ENCODE measurements at regions not wholly inside any gene's neighbourhood (a gene's known extent, or its start where the extent isn't known, plus 50 kb on each side); places are given as distances from the start of the nearest gene placed in this dataset.
"Not testable (repeated sequence)": the region's sequence is repeated elsewhere in the genome, so short reads cannot be mapped to it uniquely, and the experiment has no call there.

GRCh38 chr14:105641951-105642350 lies 115.6 kb downstream of the TMEM121 start:
- H4K20me1 ChIP-seq (replicated peaks; ENCODE audit: control insufficient read depth, extremely low read depth, insufficient read depth, low read length); H2AFZ ChIP-seq (ENCODE audit: low read depth, low read length); BruUV-seq (replicated peaks); H3K79me2 ChIP-seq (ENCODE audit: control insufficient read depth, insufficient read depth, low read length); H3K27ac ChIP-seq (ENCODE audit: insufficient read depth, low read depth, low read length); H3K36me3 ChIP-seq (ENCODE audit: control insufficient read depth in 2 of 2, extremely low read depth in 1 of 2, insufficient read depth in 2 of 2, low read length in 2 of 2); FAIRE-seq; CTCF ChIA-PET; DNase-seq (ENCODE audit: low read depth, low spot score); POLR2A ChIA-PET; H3K9ac ChIP-seq (replicated peaks; ENCODE audit: extremely low read depth, insufficient read depth, low read length); intact Hi-C loops (cut with micrococcal nuclease); H3K9me1 ChIP-seq (replicated peaks; ENCODE audit: control insufficient read depth, extremely low read depth, insufficient read depth, low read length); H3K4me3 ChIP-seq (replicated peaks in 1 of 3; ENCODE audit: insufficient read depth in 1 of 3, low read depth in 1 of 3, low read length in 3 of 3); H3K27me3 ChIP-seq (ENCODE audit: control insufficient read depth in 2 of 2, insufficient read depth in 2 of 2, low read length in 2 of 2); H3K4me1 ChIP-seq (ENCODE audit: control insufficient read depth, extremely low read depth, insufficient read depth, low read length); dilution Hi-C loops (cut with MboI; ENCODE audit: extremely low pct_ligation_motif_present, low sequenced_read_pairs); H3K4me2 ChIP-seq (ENCODE audit: insufficient read depth, low read length); H3K9me3 ChIP-seq (replicated peaks; ENCODE audit: control insufficient read depth, insufficient read depth, low read length): not testable (repeated sequence)

DNA sequence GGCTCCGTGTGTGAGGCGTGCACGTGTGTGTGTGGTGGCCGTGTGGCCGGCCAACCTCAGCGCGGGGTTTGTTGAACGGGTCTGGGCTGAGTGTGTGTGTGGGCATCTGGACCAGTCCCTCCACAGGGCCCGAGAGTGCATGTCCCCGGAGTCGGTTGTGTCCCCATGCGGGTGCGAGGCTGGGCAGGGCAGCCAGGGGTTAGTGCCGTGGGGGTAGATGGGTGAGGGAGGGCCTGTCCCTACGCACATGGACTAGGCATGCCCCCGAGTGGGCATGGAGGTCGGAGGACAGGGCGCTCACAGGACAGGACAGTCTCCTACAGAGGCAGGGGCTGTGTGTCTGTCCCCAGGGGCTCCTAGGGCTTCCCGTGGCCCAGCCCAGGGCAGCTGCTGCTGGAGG lies 116.1 kb downstream of the TMEM121 start:
- H3K36me3 ChIP-seq (ENCODE audit: control insufficient read depth in 2 of 2, extremely low read depth in 1 of 2, insufficient read depth in 2 of 2, low read length in 2 of 2); dilution Hi-C loops (cut with MboI; ENCODE audit: extremely low pct_ligation_motif_present, low sequenced_read_pairs); H3K79me2 ChIP-seq (ENCODE audit: control insufficient read depth, insufficient read depth, low read length); H3K9ac ChIP-seq (replicated peaks; ENCODE audit: extremely low read depth, insufficient read depth, low read length); POLR2A ChIA-PET; H3K27ac ChIP-seq (ENCODE audit: insufficient read depth, low read depth, low read length); DNase-seq (ENCODE audit: low read depth, low spot score); H3K27me3 ChIP-seq (ENCODE audit: control insufficient read depth in 2 of 2, insufficient read depth in 2 of 2, low read length in 2 of 2); intact Hi-C loops (cut with micrococcal nuclease); H3K4me1 ChIP-seq (ENCODE audit: control insufficient read depth, extremely low read depth, insufficient read depth, low read length); H3K9me1 ChIP-seq (replicated peaks; ENCODE audit: control insufficient read depth, extremely low read depth, insufficient read depth, low read length); CTCF ChIA-PET; BruUV-seq (replicated peaks); FAIRE-seq; H3K9me3 ChIP-seq (replicated peaks; ENCODE audit: control insufficient read depth, insufficient read depth, low read length); H3K4me2 ChIP-seq (ENCODE audit: insufficient read depth, low read length); H4K20me1 ChIP-seq (replicated peaks; ENCODE audit: control insufficient read depth, extremely low read depth, insufficient read depth, low read length); H3K4me3 ChIP-seq (replicated peaks in 1 of 3; ENCODE audit: insufficient read depth in 1 of 3, low read depth in 1 of 3, low read length in 3 of 3); H2AFZ ChIP-seq (ENCODE audit: low read depth, low read length): not testable (repeated sequence)

DNA sequence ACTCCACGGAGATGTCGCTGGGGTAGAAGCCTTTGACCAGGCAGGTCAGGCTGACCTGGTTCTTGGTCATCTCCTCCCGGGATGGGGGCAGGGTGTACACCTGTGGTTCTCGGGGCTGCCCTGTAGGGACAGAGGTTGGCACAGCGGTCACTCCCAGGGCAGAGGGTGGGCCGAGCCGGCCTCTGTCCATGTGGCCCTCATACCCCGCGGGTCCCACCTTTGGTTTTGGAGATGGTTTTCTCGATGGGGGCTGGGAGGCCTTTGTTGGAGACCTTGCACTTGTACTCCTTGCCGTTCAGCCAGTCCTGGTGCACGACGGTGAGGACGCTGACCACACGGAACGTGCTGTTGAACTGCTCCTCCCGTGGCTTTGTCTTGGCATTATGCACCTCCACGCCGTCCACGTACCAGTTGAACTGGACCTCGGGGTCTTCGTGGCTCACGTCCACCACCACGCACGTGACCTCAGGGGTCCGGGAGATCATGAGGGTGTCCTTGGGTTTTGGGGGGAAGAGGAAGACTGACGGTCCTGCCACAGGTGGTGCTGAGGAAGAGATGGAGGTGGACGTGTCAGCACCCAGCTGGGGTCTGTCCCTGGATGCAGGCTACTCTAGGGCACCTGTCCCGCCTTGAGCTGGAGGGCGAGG lies 117.1 kb downstream of the TMEM121 start:
- intact Hi-C loops (cut with micrococcal nuclease); H3K9ac ChIP-seq (replicated peaks; ENCODE audit: extremely low read depth, insufficient read depth, low read length); DNase-seq (ENCODE audit: low read depth, low spot score); H3K36me3 ChIP-seq (ENCODE audit: control insufficient read depth in 2 of 2, extremely low read depth in 1 of 2, insufficient read depth in 2 of 2, low read length in 2 of 2); POLR2A ChIA-PET; FAIRE-seq; H3K4me1 ChIP-seq (ENCODE audit: control insufficient read depth, extremely low read depth, insufficient read depth, low read length); H3K9me3 ChIP-seq (replicated peaks; ENCODE audit: control insufficient read depth, insufficient read depth, low read length); H4K20me1 ChIP-seq (replicated peaks; ENCODE audit: control insufficient read depth, extremely low read depth, insufficient read depth, low read length); dilution Hi-C loops (cut with MboI; ENCODE audit: extremely low pct_ligation_motif_present, low sequenced_read_pairs); H3K27ac ChIP-seq (ENCODE audit: insufficient read depth, low read depth, low read length); H3K27me3 ChIP-seq (ENCODE audit: control insufficient read depth in 2 of 2, insufficient read depth in 2 of 2, low read length in 2 of 2); H3K9me1 ChIP-seq (replicated peaks; ENCODE audit: control insufficient read depth, extremely low read depth, insufficient read depth, low read length); CTCF ChIA-PET; H2AFZ ChIP-seq (ENCODE audit: low read depth, low read length); BruUV-seq (replicated peaks); H3K4me3 ChIP-seq (replicated peaks in 1 of 3; ENCODE audit: insufficient read depth in 1 of 3, low read depth in 1 of 3, low read length in 3 of 3); H3K4me2 ChIP-seq (ENCODE audit: insufficient read depth, low read length); H3K79me2 ChIP-seq (ENCODE audit: control insufficient read depth, insufficient read depth, low read length): not testable (repeated sequence)

DNA sequence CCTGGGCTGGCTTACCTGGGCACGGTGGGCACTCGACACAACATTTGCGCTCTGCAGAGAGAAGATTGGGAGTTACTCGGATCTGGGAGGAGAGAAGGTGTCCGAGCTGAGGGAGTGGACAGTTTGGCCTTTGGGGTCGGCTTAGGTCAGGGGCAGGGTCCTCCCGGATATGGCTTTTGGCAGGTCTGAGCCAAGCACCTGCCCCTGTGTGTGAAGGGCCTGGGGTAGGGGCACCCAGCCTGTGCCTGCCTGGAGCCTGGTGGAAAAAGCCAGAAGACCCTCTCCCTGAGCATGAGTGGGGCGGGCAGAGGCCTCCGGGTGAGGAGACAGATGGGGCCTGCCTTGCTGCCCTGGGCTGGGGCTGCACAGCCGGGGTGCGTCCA lies 117.7 kb downstream of the TMEM121 start:
- H3K9me1 ChIP-seq (replicated peaks; ENCODE audit: control insufficient read depth, extremely low read depth, insufficient read depth, low read length); H3K9ac ChIP-seq (replicated peaks; ENCODE audit: extremely low read depth, insufficient read depth, low read length); H3K4me1 ChIP-seq (ENCODE audit: control insufficient read depth, extremely low read depth, insufficient read depth, low read length); H3K27ac ChIP-seq (ENCODE audit: insufficient read depth, low read depth, low read length); H3K4me3 ChIP-seq (replicated peaks in 1 of 3; ENCODE audit: insufficient read depth in 1 of 3, low read depth in 1 of 3, low read length in 3 of 3); dilution Hi-C loops (cut with MboI; ENCODE audit: extremely low pct_ligation_motif_present, low sequenced_read_pairs); POLR2A ChIA-PET; H3K36me3 ChIP-seq (ENCODE audit: control insufficient read depth in 2 of 2, extremely low read depth in 1 of 2, insufficient read depth in 2 of 2, low read length in 2 of 2); CTCF ChIA-PET; DNase-seq (ENCODE audit: low read depth, low spot score); H3K79me2 ChIP-seq (ENCODE audit: control insufficient read depth, insufficient read depth, low read length); H3K4me2 ChIP-seq (ENCODE audit: insufficient read depth, low read length); H3K27me3 ChIP-seq (ENCODE audit: control insufficient read depth in 2 of 2, insufficient read depth in 2 of 2, low read length in 2 of 2); intact Hi-C loops (cut with micrococcal nuclease); BruUV-seq (replicated peaks); FAIRE-seq; H4K20me1 ChIP-seq (replicated peaks; ENCODE audit: control insufficient read depth, extremely low read depth, insufficient read depth, low read length); H3K9me3 ChIP-seq (replicated peaks; ENCODE audit: control insufficient read depth, insufficient read depth, low read length); H2AFZ ChIP-seq (ENCODE audit: low read depth, low read length): not testable (repeated sequence)

Measured in endothelial cell of umbilical vein (primary cell).